Activated CD8-positive, alpha-beta memory T cell treated with anti-CD3 and anti-CD28 coated beads, Interleukin-2, amount 50 U/mL, for 4 hours (primary cell): ENCODE measurements at regions not wholly inside any gene's neighbourhood (a gene's known extent, or its start where the extent isn't known, plus 50 kb on each side); places are given as distances from the start of the nearest gene placed in this dataset.
"Not testable (repeated sequence)": the region's sequence is repeated elsewhere in the genome, so short reads cannot be mapped to it uniquely, and the experiment has no call there.

Experiments used
- DNase-seq: peaks from one replicate; pipeline ENCODE4 v3.0.0-alpha.2; 2020

DNA sequence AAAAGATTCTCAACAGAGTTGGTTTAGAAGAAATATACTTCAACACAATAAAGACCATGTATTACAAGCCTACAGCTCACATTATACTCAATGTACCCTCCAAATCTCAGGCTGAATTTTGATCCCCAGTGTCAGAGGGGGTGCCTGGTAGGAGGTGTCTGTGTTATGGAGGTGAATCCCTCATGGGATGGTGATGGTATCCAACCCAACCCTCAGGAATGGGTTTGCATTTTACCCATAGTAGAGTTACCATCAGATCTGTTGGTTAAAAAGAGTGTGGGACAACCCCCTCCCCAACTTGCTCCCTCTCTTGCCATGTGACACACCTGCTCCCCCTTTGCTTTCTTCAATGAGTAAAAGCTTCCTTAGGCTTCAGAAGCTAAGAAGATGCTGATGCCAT lies 205.5 kb downstream of the POTEM start:
- not testable (repeated sequence) for DNase-seq

DNA sequence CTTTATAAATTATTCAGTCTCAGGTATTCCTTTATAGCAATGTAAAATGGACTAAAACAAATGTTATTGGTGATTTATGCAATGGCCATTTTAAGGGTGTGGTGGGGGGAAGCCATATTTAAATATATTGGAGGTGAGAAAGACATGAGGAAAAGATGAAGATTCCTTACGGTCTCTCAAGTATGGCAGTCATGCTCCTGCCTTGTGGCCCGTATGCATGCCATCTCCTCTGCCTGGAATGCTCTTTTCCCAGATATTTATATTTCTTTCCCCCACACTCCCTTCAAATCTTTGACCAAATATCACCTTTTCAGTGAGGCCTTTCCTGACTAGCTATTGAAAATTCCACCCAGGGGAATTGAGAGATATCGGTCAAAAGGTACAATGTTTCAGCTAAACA lies 206.0 kb downstream of the POTEM start:
- not testable (repeated sequence) for DNase-seq

DNA sequence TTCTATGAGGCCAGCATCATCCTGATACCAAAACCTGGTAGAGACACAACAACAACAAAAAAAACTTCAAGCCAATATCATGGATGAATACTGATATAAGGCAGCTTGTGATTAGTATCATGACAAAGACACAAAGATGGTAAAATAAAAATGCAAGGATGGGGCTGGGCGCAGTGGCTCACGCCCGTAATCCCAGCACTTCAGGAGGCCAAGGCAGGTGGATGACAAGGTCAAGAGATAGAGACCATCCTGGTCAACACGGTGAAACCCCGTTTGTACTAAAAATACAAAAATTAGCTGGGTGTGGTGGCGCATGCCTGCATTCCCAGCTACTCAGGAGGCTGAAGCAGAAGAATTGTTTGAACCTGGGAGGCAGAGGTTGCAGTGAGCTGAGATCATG lies 210.2 kb downstream of the POTEM start:
- not testable (repeated sequence) for DNase-seq

DNA sequence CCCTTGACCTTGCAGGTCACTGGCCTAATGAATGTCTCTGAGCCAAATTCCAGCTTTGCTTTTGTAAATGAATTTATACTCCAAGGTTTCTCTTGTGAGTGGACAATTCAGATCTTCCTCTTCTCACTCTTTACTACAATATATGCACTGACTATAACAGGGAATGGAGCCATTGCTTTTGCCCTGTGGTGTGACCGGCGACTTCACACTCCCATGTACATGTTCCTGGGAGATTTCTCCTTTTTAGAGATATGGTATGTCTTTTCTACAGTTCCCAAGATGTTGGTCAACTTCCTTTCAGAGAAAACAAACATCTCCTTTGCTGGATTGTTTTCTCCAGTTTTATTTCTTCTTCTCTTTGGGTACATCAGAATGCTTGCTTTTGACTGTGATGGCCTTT lies 213.1 kb downstream of the POTEM start:
- DNase-seq, result not testable (repeated sequence)

DNA sequence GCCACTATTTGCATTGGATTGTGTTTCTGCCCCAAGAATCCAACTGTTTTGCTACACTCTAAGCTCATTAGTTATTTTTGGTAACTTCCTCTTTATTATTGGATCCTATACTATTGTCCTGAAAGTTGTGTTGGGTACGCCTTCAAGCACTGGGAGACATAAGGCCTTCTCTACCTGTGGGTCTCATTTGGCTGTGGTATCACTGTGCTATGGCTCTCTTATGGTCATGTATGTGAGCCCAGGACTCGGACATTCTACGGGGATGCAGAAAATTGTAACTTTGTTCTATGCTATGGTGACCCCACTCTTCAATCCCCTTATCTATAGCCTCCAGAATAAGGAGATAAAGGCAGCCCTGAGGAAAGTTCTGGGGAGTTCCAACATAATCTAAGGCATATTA lies 213.6 kb downstream of the POTEM start:
- DNase-seq, result not testable (repeated sequence)

DNA sequence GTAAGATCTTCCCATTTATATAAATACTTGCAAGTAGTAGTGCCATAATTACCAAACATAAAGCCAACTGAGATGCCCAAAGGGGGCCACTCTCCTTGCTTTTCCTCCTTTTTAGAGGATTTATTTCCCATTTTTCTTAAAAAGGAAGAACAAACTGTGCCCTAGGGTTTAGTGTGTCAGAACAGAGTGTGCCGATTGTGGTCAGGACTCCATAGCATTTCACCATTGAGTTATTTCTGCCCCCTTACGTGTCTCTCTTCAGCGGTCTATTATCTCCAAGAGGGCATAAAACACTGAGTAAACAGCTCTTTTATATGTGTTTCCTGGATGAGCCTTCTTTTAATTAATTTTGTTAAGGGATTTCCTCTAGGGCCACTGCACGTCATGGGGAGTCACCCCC lies 227.9 kb downstream of the POTEM start:
- DNase-seq, result not testable (repeated sequence)

DNA sequence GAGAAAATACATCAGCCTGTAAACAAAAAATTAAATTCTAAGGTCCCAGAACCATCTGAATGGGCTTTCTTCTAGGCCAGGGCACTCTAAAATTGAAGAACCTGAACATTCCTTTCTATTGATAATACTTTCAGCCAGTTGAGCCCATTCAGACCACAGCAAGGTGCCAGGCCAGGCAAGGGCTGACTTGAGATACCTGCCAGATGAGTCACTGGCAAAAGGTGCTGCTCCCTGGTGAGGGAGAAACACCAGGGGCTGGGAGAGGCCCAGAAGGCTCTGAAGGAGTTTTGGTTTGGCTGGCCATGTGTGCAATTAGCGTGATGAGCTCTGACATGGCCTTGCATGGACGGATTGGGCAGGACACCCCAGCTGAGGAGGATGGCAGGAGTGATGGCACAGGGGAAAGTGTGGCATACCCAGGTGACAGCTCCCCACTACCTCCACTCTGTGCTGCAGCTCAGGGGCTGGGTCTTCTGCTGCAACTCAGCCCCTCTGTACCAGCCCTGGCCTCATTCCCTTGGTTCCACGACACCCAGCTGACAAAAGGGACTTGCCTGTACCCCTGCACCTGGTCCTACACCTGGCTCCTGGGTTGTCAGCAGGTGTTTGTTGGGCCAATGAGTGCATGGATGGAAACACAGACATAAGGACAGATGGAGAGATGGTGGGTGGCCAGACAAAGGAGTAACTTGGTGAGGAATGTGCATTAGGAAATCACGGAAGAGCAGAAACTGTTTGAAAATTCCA lies 230.4 kb downstream of the POTEM start:
- DNase-seq, result not testable (repeated sequence)

DNA sequence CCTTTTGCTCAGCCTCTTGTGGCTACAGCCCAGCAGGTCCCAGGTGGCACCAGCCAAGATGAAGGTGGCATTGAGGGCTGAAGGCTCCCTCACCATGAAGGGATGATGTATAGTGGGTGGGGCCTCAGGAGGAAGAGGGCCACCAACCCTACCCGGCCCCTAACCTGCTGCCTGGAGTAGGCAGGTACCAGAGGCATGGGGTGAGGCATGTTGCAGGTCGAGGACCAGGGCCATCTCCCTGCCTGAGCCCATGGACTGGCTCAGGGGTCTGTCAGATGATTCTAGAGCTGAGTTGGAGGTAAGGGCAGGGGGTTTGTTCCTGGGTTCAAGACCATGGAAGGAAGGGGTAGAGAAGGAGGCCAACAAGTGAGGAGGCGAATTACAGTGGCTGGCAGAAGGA lies 231.1 kb downstream of the POTEM start:
- not testable (repeated sequence) for DNase-seq

DNA sequence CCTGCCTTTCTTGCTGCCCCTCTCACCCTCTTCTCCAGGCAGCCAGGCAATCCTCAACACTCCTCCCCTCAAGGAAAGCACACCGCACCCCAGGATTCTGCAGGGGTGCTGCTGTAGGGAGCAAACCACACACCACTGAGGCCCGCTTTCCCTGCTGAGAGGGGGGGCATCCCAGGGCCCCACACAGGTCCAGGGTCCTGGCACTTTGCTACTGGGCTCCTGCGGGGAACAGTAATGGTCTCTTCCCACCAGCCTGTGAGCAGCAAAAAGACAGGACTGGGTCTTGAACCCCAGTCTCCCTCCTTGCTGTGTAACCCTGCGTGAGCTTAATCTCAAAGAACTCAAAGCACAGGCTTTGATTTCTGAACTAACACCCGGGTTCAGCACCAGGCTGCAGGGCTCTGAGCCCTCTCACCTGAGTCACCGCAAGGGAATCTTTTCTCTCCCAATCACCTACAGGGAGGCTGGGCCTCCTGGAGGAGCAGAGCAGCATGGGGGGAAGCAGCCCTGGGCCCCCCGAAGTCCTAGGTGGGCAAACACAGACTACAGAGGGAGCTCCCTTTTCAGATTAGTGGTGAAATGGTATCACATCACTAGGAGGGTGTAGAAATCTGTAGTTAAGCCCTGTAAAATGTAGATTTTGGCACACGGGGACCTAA lies 232.6 kb downstream of the POTEG start:
- not testable (repeated sequence) for DNase-seq

DNA sequence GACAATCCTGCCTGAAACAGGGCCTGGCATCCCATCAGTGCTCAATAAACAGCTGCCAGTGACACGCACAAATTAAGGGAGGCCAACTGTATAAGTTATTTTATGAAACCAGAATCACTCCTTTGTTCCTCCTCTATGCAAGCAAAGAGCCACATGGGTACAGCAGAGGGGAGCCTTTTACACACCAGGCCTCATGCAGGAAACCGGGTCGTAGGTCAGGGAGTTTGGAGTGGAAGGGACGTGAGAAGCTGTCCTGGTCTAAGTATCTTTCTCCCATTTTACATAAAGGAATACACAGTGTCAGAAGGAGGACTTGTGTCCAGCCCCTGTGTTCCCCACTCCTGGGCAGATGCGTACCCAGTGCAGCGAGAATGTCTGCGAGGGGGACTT lies 232.1 kb downstream of the POTEG start:
- DNase-seq, result not testable (repeated sequence)

DNA sequence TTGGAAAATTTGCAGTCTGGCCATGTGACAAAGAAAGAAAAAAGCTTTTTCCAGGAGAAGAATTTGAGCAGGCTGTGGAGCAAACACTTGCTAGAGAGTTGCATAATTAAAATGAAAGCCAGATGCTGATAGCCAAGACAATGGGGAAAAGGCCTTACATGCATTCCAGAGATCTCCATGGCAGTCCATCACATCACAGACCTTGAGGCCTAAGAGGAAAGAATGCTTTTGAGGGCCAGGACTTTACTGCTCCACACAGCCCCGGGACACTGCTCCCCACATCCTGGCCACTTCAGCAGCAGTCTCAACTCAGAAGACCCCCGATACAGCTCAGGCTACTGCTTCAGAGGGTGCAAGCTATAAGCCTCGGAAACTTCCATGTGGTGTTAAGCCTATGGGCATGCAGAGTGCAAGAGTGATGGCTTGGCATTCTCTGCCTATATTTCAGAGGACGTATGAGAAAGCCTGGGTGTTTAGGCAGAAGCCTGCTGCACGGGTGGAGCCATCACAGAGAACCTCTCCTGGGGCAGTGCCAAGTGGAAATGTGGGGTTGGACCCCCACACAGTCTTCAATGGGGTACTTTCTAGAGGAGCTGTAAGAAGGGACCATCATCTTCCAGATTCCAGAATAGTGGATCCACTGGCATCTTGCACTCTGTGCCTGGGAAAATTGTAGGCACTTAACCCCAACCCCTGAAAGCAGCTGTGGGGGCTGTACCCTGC lies 230.7 kb downstream of the POTEG start:
- DNase-seq, result not testable (repeated sequence)

DNA sequence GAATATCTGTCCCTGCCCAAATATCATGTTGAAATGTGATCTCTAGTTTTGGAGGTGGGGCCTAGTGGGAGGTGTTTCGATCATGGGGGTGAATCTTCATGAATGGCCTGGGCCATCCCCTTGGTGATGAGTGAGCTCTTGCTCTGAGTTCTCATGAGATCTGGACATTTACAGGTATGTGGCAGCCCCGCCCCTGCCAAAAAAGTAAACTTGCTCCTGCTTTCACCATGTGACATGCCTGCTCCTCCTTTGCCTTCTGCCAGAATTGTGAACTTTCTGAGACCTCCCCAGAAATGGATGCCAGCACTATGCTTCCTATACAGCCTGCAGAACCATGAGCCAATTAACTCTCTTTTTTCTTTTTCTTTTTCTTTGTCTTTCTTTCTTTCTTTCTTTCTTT lies 229.3 kb downstream of the POTEG start:
- not testable (repeated sequence) for DNase-seq

DNA sequence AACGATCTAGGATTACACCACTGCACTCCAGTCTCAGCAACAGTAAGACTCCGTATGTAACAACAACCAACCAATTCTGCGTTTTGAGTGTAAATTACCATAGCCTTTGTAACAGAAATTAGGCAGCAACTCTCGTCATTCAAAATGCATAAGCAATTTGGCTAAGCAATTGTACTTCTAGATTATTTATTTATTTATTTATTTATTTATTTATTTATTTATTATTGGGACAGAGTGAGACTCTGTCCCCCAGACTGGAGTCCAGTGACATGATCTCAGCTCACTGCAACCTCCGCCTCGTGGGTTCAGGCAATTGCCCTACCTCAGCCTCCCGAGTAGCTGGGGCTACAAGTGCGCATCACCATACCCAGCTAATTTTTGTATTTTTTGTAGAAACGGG lies 217.7 kb downstream of the POTEG start:
- DNase-seq, result not testable (repeated sequence)

DNA sequence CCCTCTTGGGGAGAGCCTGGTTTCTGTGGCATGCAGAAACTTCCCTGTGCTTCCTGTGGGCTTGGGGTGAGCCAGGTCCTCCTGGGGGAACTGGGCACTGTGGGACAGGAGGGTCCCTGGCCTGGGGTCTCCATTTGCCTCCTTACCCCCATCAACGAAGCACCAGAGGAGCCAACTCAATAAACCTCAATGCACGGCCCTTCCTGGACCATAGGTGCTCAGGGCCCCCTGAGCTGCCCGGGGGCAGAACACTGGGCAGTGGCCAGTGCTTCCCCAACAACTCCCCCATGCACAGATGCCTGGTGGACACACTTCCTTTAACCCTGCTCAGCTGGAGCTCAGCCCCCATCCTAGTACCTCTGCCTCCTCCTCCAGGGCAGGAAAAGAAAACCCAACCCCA lies 214.7 kb downstream of the POTEG start:
- DNase-seq, result not testable (repeated sequence)

DNA sequence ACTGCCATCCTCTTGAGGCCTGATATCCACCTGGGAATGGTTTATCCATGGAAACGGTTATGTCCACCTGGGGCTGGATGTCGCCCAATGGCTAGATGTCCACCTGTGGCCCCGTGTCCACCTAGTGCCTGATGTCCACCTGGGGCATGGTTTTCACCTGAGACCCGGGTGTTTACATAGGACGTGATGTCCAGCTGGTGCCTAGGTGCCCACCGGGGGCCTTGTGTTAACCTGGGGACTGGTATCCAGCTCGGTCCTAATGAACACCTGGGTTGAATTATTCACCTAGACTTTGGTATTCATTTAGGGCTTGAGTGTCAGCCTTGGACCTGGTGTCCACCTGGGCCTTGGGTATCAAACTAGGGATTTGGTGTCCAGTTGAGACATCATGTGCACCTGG lies 202.7 kb downstream of the POTEG start:
- not testable (repeated sequence) for DNase-seq

DNA sequence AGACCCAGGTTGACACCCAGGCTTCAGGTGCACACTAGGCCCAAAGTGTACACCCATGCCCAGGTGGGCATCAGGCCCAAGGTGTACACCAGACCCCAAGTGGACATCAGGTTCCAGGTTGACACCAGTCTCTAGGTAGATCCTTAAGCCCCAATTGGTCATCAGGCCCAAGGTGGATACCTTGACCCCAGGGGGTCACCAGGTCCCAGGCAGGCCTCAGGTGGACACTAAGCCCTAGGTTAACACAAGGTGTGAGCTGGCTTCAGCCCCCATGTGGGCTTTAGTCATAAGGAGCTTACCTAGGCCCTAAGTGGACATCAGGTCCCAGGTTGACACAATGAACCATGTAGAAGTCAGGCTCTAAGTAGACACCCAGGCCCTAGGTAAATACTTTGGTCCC lies 200.1 kb downstream of the POTEG start:
- not testable (repeated sequence) for DNase-seq

DNA sequence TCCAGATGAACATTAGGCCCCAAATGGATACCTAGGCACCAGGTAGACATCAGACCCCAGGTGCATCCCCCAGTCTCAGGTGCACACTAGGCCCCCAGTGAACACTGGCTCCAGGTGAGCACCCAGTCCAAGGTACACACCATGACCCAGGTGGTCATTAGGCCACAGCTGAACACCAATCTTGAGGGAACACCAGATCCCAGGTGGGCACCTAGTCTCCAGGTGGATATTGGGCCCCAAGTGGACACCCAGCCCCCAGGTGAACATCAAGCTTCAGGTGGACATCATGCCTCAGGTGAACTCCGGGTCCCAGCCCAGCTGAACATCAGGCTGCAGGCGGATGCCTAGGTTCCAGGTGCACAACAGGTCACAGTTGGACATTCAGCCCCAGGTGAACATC lies 196.5 kb downstream of the POTEG start:
- DNase-seq, result not testable (repeated sequence)

DNA sequence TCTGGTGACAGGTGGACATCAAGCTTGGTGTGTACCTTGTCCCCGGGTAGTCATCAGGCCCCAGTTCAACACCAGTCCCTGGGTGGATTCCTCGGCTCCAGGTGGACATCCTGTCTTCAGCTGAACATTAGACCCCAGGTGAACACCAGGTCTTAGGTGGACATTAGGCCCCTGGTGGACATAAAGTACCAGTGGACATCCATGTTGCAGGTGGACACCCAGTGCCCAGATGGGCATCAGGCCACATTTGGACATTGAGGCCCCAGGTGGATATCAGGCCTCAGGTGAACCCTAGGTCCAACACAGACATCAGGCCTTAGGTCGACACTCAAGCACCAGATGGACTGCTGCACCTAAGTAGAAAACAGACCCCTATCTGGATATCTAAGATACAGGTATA lies 195.6 kb downstream of the POTEG start:
- DNase-seq, result not testable (repeated sequence)

DNA sequence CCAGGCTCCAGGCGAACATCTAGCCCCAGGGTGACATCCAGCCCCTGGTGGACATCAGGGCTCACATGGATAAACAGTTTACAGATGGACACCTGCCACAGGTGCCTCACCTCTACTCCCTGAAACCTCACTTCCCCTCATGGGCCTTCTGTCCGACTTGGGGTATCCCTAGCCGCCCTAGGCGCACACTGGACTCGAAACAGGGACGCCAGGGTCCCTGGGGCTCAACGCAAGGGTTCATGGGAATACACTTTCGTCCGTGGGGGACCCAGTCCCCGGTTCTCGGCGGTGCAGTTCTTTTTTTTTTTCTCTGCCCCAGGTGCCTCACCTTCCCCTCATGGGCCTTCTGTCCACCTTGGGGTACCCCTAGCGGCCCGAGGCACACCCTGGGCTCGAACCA lies 194.2 kb downstream of the POTEG start:
- not testable (repeated sequence) for DNase-seq

DNA sequence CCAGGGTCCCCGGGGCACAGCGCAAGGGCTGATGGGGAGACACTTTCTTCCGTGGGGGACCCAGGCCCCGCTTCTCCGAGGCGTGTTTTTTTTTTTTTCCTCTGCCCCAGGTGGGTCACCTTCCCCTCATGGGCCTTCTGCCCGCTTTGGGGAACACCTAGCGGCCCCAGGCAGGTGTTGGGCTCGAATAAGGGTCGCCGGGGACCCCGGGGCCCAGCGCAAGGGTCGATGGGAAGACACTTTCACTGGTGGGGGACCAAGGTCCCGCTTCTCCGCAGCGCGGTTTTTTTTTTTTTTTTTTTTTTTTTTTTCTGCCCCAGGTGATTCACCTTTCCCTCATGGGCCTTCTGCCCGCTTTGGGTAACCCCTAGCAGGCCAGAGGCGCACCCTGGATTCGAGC lies 193.8 kb downstream of the POTEG start:
- DNase-seq, result not testable (repeated sequence)

DNA sequence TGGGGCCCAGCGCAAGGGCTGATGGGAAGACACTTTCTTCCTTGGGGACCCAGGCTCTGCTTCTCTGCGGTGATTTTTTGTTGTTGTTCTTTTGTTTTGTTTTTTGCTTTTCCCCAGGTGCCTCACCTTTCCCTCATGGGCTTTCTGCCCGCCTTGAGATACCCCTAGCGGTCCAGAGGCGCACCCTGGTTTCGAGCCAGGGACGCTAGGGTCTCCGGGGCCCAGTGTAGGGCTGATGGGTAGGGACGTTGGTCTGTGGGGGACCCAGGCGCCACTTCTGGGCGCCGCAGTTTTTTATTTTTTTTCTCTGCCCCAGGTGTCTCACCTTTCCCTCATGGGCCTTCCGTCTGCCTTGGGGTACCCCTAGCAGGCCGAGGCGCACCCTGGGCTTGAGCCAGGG lies 192.7 kb downstream of the POTEG start:
- DNase-seq, result not testable (repeated sequence)

DNA sequence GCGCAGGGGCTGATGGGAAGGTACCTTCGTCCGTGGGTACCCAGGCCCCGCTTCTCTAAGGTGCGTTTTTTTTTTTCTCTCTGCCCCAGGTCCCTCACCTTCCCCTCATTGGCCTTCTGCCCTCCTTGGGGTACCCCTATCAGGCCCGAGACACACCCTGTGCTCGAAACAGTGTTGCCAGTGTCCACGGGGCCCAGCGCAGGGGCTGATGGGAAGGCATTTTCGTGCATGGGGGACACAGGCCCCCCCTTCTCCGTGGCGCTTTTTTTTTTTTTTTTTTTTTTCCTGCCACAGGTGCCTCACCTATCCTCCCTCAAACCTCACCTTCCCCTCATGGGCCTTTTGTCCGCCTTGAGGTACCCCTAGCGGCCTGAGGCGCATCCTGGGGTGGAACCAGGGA lies 191.6 kb downstream of the POTEG start:
- DNase-seq, result not testable (repeated sequence)

DNA sequence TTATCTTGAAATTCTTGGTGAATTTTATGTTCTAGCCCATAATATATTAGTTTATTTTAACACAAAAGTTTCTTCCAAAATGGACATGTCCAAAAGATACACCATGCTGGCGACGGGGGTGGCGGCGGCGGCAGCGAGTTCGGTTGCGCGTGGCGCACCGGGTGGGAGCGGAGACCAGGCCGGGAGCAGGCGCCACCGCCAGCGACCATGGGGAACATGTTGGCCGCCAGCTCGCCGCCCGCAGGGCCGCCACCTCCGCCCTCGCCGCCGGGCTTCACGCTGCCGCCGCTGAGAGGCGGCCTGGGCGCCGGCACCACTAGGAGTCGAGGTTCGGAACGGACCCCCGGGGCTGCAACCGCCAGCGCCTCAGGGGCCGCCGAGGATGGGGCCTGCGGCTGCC lies 167.2 kb downstream of the POTEG start:
- not testable (repeated sequence) for DNase-seq

DNA sequence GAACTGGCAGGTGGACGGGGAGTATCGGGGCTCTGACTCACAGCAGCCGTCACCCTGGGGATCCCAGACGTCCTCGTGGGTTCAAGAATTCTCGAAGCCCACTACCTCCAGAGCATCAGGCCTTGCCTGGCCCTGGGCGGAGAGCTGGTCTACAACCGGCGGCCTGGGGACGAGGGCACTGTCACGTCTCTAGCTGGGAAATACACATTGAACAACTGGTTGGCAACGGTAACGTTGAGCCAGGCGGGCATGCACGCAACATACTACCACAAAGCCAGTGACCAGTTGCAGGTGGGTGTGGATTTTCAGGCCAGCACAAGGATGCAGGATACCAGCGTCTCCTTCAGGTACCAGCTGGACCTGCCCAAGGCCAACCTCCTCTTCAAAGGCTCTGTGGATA lies 166.5 kb downstream of the POTEG start:
- DNase-seq, result not testable (repeated sequence)
